ENCODE measurements at regions not wholly inside any gene's neighbourhood (a gene's known extent, or its start where the extent isn't known, plus 50 kb on each side); places are given as distances from the start of the nearest gene placed in this dataset.

DNA sequence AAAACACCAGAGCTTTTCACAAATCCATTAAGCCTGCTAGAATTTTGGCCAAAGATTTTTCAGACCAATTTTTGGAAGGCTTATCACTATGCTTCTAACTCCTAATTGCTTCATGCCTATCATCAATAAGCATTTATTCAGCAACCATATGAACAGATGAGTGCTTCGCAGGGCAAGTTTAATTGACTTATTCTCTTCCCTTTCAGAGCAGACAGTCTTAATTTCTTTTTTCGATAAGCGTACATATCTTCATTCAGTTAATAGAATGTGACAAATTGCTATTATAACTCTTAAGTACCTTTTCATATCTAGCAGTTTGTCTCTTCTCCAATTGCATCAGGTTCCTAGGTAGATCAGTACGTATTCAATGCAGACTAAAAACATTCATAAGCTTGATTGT lies 298.4 kb upstream of the ANO5 start:
- no peak overlapping the region for H3K4me3 ChIP-seq (ENCODE audit: insufficient read length, low read depth)
- H3K9ac ChIP-seq (ENCODE audit: insufficient read length, low read depth): no peak overlapping the region
- H3K27me3 ChIP-seq (ENCODE audit: insufficient read depth, insufficient read length): no peaks in the 10 kb centered on the region
- no peak for DNase-seq (ENCODE audit: low read depth, low spot score)
- no peaks in the 10 kb centered on the region for H3K36me3 ChIP-seq (ENCODE audit: insufficient read depth, insufficient read length, low read length)
- TF ChIP-seq SUZ12 (IDR thresholded peaks at IDR 0.05; ENCODE audit: extremely low read depth, insufficient read depth, insufficient read length) (no peak), YY1 (IDR thresholded peaks at IDR 0.05; ENCODE audit: insufficient read depth, insufficient read length) (no peak), ZNF274 (IDR thresholded peaks at IDR 0.05; ENCODE audit: low read depth, low read length) (no peak)
- H3K4me1 ChIP-seq (ENCODE audit: insufficient read depth, insufficient read length): no peaks in the 10 kb centered on the region
- H3K9me3 ChIP-seq (ENCODE audit: insufficient read depth, low read length): no peaks in the 10 kb centered on the region

DNA sequence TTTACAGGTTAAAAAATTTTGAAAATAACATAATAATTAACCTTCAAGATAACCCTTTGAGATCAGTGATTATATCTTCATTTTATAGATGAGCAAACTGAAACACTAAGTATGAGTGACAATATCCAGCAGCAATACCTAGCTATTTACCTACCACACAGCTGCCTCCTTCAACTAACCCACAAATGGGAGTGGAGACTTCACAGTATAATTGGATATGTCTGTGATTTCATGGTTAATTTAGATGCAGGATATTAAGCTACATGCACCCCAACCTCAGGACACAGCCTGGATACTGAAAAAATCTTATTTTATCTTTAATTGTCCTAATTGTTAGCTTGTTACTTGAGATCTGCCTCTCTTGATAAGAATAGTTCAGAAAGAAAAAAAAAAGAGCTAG lies 297.2 kb upstream of the ANO5 start:
- Histone ChIP-seq H3K9ac (ENCODE audit: insufficient read length, low read depth) (no peak overlapping the region), H3K36me3 (ENCODE audit: insufficient read depth, insufficient read length, low read length) (no peaks in the 10 kb centered on the region), H3K9me3 (ENCODE audit: insufficient read depth, low read length) (no peaks in the 10 kb centered on the region), H3K4me1 (ENCODE audit: insufficient read depth, insufficient read length) (no peaks in the 10 kb centered on the region), H3K4me3 (ENCODE audit: insufficient read length, low read depth) (no peak overlapping the region), H3K27me3 (ENCODE audit: insufficient read depth, insufficient read length) (no peaks in the 10 kb centered on the region)
- DNase-seq (ENCODE audit: low read depth, low spot score): no peak
- TF ChIP-seq ZNF274 (IDR thresholded peaks at IDR 0.05; ENCODE audit: low read depth, low read length) (no peak), SUZ12 (IDR thresholded peaks at IDR 0.05; ENCODE audit: extremely low read depth, insufficient read depth, insufficient read length) (no peak), YY1 (IDR thresholded peaks at IDR 0.05; ENCODE audit: insufficient read depth, insufficient read length) (no peak)

DNA sequence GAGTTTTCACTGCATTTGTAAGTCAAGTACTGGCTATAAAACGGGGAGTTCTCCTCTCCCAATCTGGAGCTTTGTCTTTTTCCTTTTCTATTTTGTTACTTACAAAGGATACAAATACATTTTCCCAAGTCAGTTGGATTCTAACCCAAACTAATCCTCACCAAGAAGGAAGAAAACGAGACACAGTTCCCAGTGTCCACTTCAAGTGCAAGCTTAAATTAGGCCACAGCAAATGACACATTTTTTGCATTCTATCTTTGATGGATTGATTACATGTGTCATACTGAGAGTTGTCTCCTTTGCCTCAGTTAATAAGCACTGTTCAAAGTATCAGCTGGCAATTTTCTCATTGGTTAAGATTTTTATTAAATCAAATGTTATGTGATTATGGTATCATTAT lies 296.7 kb upstream of the ANO5 start:
- no peak overlapping the region for H3K4me3 ChIP-seq (ENCODE audit: insufficient read length, low read depth)
- no peaks in the 10 kb centered on the region for H3K9me3 ChIP-seq (ENCODE audit: insufficient read depth, low read length)
- no peaks in the 10 kb centered on the region for H3K36me3 ChIP-seq (ENCODE audit: insufficient read depth, insufficient read length, low read length)
- H3K4me1 ChIP-seq (ENCODE audit: insufficient read depth, insufficient read length): no peaks in the 10 kb centered on the region
- DNase-seq (ENCODE audit: low read depth, low spot score): no peak
- no peaks in the 10 kb centered on the region for H3K27me3 ChIP-seq (ENCODE audit: insufficient read depth, insufficient read length)
- TF ChIP-seq YY1 (IDR thresholded peaks at IDR 0.05; ENCODE audit: insufficient read depth, insufficient read length) (no peak), SUZ12 (IDR thresholded peaks at IDR 0.05; ENCODE audit: extremely low read depth, insufficient read depth, insufficient read length) (no peak), ZNF274 (IDR thresholded peaks at IDR 0.05; ENCODE audit: low read depth, low read length) (no peak)
- no peak overlapping the region for H3K9ac ChIP-seq (ENCODE audit: insufficient read length, low read depth)

DNA sequence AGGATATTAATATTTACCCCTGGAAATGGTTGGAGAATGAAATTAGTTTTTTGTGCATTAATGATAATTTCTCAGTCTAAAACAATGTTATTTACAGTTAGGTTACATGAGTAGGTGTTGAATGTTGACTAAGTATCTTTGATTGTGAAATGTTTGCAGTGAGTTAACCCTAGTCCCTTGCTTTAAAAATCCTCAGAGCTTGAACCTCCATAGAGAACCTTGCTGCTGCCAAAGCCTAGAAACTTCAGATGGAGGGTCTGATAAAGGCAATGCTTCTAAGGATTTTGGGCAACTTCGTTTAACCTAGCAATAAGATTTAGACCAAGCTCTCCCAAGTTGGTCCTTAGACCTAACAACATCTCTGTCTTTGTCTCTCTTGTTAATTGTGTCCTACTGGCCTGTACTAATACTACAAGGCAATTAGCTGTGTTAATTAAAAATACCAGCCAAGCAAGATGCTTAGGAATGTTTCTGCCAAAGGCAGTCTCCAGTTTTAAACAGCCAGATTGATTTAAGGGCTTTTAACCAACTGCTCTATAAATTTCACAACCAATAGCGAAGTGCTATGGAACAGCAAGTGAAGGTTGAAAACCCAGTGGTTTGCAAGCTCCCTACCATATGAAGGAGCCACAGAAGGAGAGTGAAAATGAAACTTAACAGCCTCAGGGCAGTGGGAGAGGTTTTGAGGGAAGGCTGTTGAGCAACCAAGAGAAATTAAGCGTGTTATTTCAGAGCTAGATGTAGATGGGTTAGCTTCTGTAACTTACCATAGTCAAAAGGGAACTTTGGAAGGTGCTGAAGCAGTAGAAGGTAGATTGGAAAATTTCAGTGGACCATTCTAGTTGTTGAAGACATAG lies 295.9 kb upstream of the ANO5 start:
- Histone ChIP-seq H3K36me3 (ENCODE audit: insufficient read depth, insufficient read length, low read length) (no peaks in the 10 kb centered on the region), H3K4me3 (ENCODE audit: insufficient read length, low read depth) (no peak overlapping the region), H3K4me1 (ENCODE audit: insufficient read depth, insufficient read length) (no peaks in the 10 kb centered on the region), H3K27me3 (ENCODE audit: insufficient read depth, insufficient read length) (no peaks in the 10 kb centered on the region), H3K9me3 (ENCODE audit: insufficient read depth, low read length) (no peaks in the 10 kb centered on the region), H3K9ac (ENCODE audit: insufficient read length, low read depth) (no peak overlapping the region)
- TF ChIP-seq ZNF274 (IDR thresholded peaks at IDR 0.05; ENCODE audit: low read depth, low read length) (no peak), SUZ12 (IDR thresholded peaks at IDR 0.05; ENCODE audit: extremely low read depth, insufficient read depth, insufficient read length) (no peak), YY1 (IDR thresholded peaks at IDR 0.05; ENCODE audit: insufficient read depth, insufficient read length) (no peak)
- DNase-seq (ENCODE audit: low read depth, low spot score): no peak

DNA sequence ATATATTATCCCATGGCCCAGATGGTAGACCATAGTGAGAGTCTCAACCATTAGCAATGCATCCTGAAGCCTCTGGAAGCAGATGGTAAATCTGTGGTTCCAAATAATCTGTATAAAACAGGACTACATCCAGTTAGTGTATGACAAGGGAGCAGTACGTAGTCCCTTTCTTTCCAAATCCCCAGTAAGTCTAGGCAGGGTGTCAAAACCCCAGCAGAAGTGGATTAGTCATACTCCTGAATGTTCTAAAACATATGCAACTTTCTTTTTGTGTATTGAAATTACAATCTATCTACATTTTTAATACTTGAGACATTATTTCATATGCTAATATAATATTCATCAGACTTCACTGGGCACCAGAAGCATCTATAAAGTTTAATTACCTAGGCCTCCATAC lies 295.1 kb upstream of the ANO5 start:
- no peak overlapping the region for H3K4me3 ChIP-seq (ENCODE audit: insufficient read length, low read depth)
- H3K27me3 ChIP-seq (ENCODE audit: insufficient read depth, insufficient read length): no peaks in the 10 kb centered on the region
- DNase-seq (ENCODE audit: low read depth, low spot score): no peak
- H3K9ac ChIP-seq (ENCODE audit: insufficient read length, low read depth): no peak overlapping the region
- TF ChIP-seq ZNF274 (IDR thresholded peaks at IDR 0.05; ENCODE audit: low read depth, low read length) (no peak), SUZ12 (IDR thresholded peaks at IDR 0.05; ENCODE audit: extremely low read depth, insufficient read depth, insufficient read length) (no peak), YY1 (IDR thresholded peaks at IDR 0.05; ENCODE audit: insufficient read depth, insufficient read length) (no peak)
- no peaks in the 10 kb centered on the region for H3K36me3 ChIP-seq (ENCODE audit: insufficient read depth, insufficient read length, low read length)
- no peaks in the 10 kb centered on the region for H3K9me3 ChIP-seq (ENCODE audit: insufficient read depth, low read length)
- no peaks in the 10 kb centered on the region for H3K4me1 ChIP-seq (ENCODE audit: insufficient read depth, insufficient read length)

DNA sequence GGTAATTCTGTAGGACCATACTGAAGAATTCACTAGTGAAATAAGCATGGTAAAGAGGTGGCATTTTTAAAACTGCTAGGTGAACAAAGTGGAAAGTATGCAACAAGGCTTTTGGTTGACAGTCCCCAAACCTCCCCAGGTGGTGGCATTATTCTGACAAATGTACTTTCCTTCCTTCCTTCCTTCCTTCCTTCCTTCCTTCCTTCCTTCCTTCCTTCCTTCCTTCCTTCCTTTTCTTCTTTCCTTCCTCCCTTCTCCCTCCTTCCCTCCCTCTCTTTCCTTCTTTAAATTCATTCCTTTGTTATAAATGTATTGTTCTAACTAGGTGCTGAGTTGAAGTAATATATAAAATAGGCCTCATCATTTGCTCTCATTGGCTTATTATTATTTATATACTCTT lies 284.7 kb upstream of the ANO5 start:
- Histone ChIP-seq H3K9ac (ENCODE audit: insufficient read length, low read depth) (no peak overlapping the region), H3K4me1 (ENCODE audit: insufficient read depth, insufficient read length) (no peaks in the 10 kb centered on the region)

DNA sequence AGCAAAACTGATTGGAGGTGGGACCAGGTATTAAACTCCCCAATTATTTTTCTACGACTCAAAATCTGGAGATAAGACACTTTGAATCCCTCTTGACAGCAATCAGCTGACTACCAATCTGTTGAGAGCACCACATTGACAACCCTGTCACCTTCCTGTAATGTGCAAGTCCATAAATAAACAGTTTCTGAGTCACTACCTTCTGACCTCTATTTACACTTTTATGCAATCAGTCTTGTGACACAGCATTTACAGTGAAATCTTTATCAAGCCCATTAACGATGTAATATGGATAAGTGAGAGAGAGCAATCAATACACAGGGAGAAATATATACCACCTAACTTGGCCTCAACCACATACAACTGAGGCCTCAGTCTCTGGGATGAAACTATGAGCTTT lies 283.7 kb upstream of the ANO5 start:
- DNase-seq (ENCODE audit: low read depth, low spot score): no peak
- H3K4me1 ChIP-seq (ENCODE audit: insufficient read depth, insufficient read length): no peaks in the 10 kb centered on the region

More for the DNA sequence above, 284.7 kb upstream of the ANO5 start:
- Histone ChIP-seq H3K9me3 (ENCODE audit: insufficient read depth, low read length) (no peaks in the 10 kb centered on the region), H3K4me3 (ENCODE audit: insufficient read length, low read depth) (no peak overlapping the region), H3K36me3 (ENCODE audit: insufficient read depth, insufficient read length, low read length) (no peaks in the 10 kb centered on the region), H3K27me3 (ENCODE audit: insufficient read depth, insufficient read length) (no peaks in the 10 kb centered on the region)
- no peak for DNase-seq (ENCODE audit: low read depth, low spot score)
- TF ChIP-seq YY1 (IDR thresholded peaks at IDR 0.05; ENCODE audit: insufficient read depth, insufficient read length): no peak
- TF ChIP-seq ZNF274 (IDR thresholded peaks at IDR 0.05; ENCODE audit: low read depth, low read length): no peak
- TF ChIP-seq SUZ12 (IDR thresholded peaks at IDR 0.05; ENCODE audit: extremely low read depth, insufficient read depth, insufficient read length): no peak

More for the DNA sequence above, 283.7 kb upstream of the ANO5 start:
- no peak overlapping the region for H3K4me3 ChIP-seq (ENCODE audit: insufficient read length, low read depth)
- no peaks in the 10 kb centered on the region for H3K9me3 ChIP-seq (ENCODE audit: insufficient read depth, low read length)
- no peaks in the 10 kb centered on the region for H3K27me3 ChIP-seq (ENCODE audit: insufficient read depth, insufficient read length)
- TF ChIP-seq ZNF274 (IDR thresholded peaks at IDR 0.05; ENCODE audit: low read depth, low read length): no peak
- TF ChIP-seq YY1 (IDR thresholded peaks at IDR 0.05; ENCODE audit: insufficient read depth, insufficient read length): no peak
- no peak for TF ChIP-seq SUZ12 (IDR thresholded peaks at IDR 0.05; ENCODE audit: extremely low read depth, insufficient read depth, insufficient read length)
- no peaks in the 10 kb centered on the region for H3K36me3 ChIP-seq (ENCODE audit: insufficient read depth, insufficient read length, low read length)
- H3K9ac ChIP-seq (ENCODE audit: insufficient read length, low read depth): no peak overlapping the region
